ENCODE measurements at regions not wholly inside any gene's neighbourhood (a gene's known extent, or its start where the extent isn't known, plus 50 kb on each side); places are given as distances from the start of the nearest gene placed in this dataset.

- intact Hi-C loops (cut with micrococcal nuclease; ENCODE audit: unreplicated experiment) = no loop called here
- no peaks in the 10 kb centered on the region for H3K9me3 ChIP-seq (ENCODE audit: control insufficient read depth, insufficient read depth, low read depth, low read length)
- no peaks in the 10 kb centered on the region for H3K4me1 ChIP-seq (ENCODE audit: control insufficient read depth, insufficient read depth, low read length)
- ChIA-PET CTCF (no interaction called here), POLR2A (no interaction called here)
- ATAC-seq (no peak), DNase-seq (ENCODE audit: low read depth, low spot score) (no peak)
- no peaks in the 10 kb centered on the region for H3K36me3 ChIP-seq (ENCODE audit: control insufficient read depth, insufficient read depth, low read length)
- in situ Hi-C loops (cut with HindIII; ENCODE audit: low pct_unique_long_range_greater_than_20kb, low sequenced_read_pairs) = no loop called here
- TF ChIP-seq CTCF (IDR thresholded peaks at IDR 0.05) (no peak), SIN3A (IDR thresholded peaks at IDR 0.05; ENCODE audit: borderline replicate concordance, insufficient read depth, low read depth, low read length) (no peak), TCF7L2 (IDR thresholded peaks at IDR 0.05; ENCODE audit: low read depth, low read length) (no peak), POLR2AphosphoS5 (IDR thresholded peaks at IDR 0.05; ENCODE audit: low read depth, low read length) (no peak), REST (IDR thresholded peaks at IDR 0.05; ENCODE audit: insufficient read depth in 1 of 2, low read depth in 2 of 2, low read length in 1 of 2) (no peak)
- H3K27ac ChIP-seq (ENCODE audit: low read length) = no peak overlapping the region
- no peaks in the 10 kb centered on the region; the same call in 1 of the 2 replicates for H3K27me3 ChIP-seq (ENCODE audit: control insufficient read depth, insufficient read depth, low read length)
- no TSS peak for BruUV-seq (replicated peaks)
- H3K4me3 ChIP-seq (ENCODE audit: low read depth in 2 of 2, low read length in 2 of 2) = no peak overlapping the region
Observed at GRCh38 chr11:110991661-110992355, 253.7 kb upstream of the POU2AF2 start.

- no peaks in the 10 kb centered on the region for H3K27me3 ChIP-seq (ENCODE audit: control insufficient read depth, insufficient read depth, low read length)
- BruUV-seq (replicated peaks) = no TSS peak
- H3K27ac ChIP-seq (ENCODE audit: low read length) = no peak overlapping the region
- no peak overlapping the region for H3K4me3 ChIP-seq (ENCODE audit: low read depth in 2 of 2, low read length in 2 of 2)
- ChIA-PET POLR2A (no interaction called here), CTCF (no interaction called here)
- H3K36me3 ChIP-seq (ENCODE audit: control insufficient read depth, insufficient read depth, low read length) = no peaks in the 10 kb centered on the region
- H3K9me3 ChIP-seq (ENCODE audit: control insufficient read depth, insufficient read depth, low read depth, low read length) = no peaks in the 10 kb centered on the region
- DNase-seq (ENCODE audit: low read depth, low spot score) = no peak
- TF ChIP-seq SIN3A (IDR thresholded peaks at IDR 0.05; ENCODE audit: borderline replicate concordance, insufficient read depth, low read depth, low read length) (no peak), REST (IDR thresholded peaks at IDR 0.05; ENCODE audit: insufficient read depth in 1 of 2, low read depth in 2 of 2, low read length in 1 of 2) (no peak), TCF7L2 (IDR thresholded peaks at IDR 0.05; ENCODE audit: low read depth, low read length) (no peak)
- intact Hi-C loops (cut with micrococcal nuclease; ENCODE audit: unreplicated experiment) (no loop called here), in situ Hi-C loops (cut with HindIII; ENCODE audit: low pct_unique_long_range_greater_than_20kb, low sequenced_read_pairs) (no loop called here)
- ATAC-seq = no peak
- H3K4me1 ChIP-seq (ENCODE audit: control insufficient read depth, insufficient read depth, low read length) = no peaks in the 10 kb centered on the region
Observed at GRCh38 chr11:110990311-110990710, 255.2 kb upstream of the POU2AF2 start.
